Lower leg skin (tissue), 4 donors: ENCODE measurements at regions not wholly inside any gene's neighbourhood (a gene's known extent, or its start where the extent isn't known, plus 50 kb on each side); places are given as distances from the start of the nearest gene placed in this dataset.

ENCODE experiments used
- DNase-seq, 2 donors: peaks; one replicate each; pipeline ENCODE4 v3.0.0-alpha.2; 2019; ENCODE audit warnings: low spot score in 2 of 2
- H3K4me3 ChIP-seq: fragments of 200-600 bp; sonication (generic); 2 replicates; pipeline ENCODE4 v1.5.1; 2017; ENCODE audit warnings: mild to moderate bottlenecking, low read depth; ENCODE audit not compliant: poor library complexity, severe bottlenecking
- POLR2A ChIP-seq, 2 donors: fragments of 450-650 bp; IDR thresholded peaks; one replicate each; pipeline ENCODE4 v1.6.1; 2016 to 2017; ENCODE audit warnings: antibody characterized with exemption in 2 of 2, mild to moderate bottlenecking in 1 of 2, moderate library complexity in 1 of 2
- WGBS, 2 donors: methylation state at CpG; one replicate each; pipeline ENCODE4 v1.1.5; 2018; 5-methylcytosine and 5-hydroxymethylcytosine counted together
- intact Hi-C: fragments of 100-400 bp; cut with DNase I; formaldehyde crosslinking; loops from one replicate; pipeline ENCODE4 v1.15.0; 2023; ENCODE audit warnings: low total_unique reads
- TF ChIP-seq, protein P1 (sequence below), 3 donors: fragments of 450-650 bp; IDR thresholded peaks; one replicate each; pipeline ENCODE4 v1.5.1; 2016; ENCODE audit warnings: antibody characterized with exemption in 3 of 3, mild to moderate bottlenecking in 3 of 3, moderate library complexity in 2 of 3

- TF ChIP-seq, protein P1, sequence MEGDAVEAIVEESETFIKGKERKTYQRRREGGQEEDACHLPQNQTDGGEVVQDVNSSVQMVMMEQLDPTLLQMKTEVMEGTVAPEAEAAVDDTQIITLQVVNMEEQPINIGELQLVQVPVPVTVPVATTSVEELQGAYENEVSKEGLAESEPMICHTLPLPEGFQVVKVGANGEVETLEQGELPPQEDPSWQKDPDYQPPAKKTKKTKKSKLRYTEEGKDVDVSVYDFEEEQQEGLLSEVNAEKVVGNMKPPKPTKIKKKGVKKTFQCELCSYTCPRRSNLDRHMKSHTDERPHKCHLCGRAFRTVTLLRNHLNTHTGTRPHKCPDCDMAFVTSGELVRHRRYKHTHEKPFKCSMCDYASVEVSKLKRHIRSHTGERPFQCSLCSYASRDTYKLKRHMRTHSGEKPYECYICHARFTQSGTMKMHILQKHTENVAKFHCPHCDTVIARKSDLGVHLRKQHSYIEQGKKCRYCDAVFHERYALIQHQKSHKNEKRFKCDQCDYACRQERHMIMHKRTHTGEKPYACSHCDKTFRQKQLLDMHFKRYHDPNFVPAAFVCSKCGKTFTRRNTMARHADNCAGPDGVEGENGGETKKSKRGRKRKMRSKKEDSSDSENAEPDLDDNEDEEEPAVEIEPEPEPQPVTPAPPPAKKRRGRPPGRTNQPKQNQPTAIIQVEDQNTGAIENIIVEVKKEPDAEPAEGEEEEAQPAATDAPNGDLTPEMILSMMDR (IDR thresholded peaks at IDR 0.05): no peak
- TF ChIP-seq POLR2A (IDR thresholded peaks at IDR 0.05): no peak
- no peak for DNase-seq
- WGBS, 2 donors: 54 to 55% methylated on average over 2 of the region's 2 CpGs
- H3K4me3 ChIP-seq: no peak overlapping the region
- intact Hi-C loops: no loop called here
Measured at GRCh38 chr5:27494887-27495286, 456.5 kb upstream of the CDH9 start.

DNA sequence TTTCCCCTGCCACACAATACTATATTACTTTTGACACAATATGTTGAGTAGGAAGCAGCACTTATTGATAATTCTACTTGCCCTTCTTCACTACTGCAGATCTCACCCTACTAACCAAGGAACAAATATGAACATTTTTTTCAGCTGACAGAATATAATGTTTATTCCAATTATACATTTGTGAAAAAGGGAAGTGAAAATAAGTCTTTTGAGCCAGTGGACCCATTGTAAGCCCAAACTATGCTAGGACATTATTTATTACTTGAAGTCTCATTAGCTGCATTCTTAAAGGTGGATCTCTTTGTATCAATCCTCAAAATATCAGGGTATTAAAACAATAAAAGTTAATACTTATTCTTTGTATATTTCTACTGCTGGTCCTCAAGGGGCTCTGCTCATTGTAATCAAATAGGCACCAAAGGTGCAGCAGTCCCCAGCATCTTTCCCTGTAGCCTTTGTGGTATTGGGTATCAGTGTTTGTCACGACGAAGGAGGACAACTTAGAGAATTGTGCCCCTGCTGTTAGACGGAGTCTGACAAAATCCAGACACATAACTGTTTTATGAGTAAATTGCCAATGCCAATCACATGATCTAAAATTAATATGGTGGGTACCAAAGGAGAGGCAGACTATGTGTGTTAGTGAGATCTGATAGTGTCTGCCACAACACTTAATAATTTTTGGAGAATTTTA, 453.5 kb upstream of the CDH9 start:
- no peak overlapping the region for H3K4me3 ChIP-seq
- intact Hi-C loops: no loop called here
- no peak for DNase-seq
- WGBS, 2 donors: 89% methylated on average over 3 of the region's 3 CpGs
- no peak for TF ChIP-seq POLR2A (IDR thresholded peaks at IDR 0.05)
- TF ChIP-seq, protein P1 (IDR thresholded peaks at IDR 0.05): no peak

DNA sequence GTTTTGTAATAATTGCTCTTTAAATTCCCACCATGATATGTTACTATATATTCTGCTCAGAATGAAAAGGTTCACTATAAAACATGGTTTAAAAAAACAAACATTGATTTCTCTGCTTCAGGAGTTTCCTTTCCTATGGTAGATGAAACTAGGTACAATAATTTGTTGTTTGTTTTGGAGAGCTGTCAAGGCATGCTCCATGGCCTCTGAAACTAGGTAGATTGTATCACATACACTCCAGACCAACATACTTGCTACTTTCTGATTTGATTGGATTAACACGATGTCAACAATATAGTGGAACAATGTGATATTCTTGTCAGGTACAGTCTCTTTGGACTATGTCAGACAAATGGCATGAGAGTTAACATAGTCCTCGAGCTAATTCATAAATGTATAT, 452.7 kb upstream of the CDH9 start:
- H3K4me3 ChIP-seq: no peak overlapping the region
- DNase-seq: no peak
- TF ChIP-seq POLR2A (IDR thresholded peaks at IDR 0.05): no peak
- TF ChIP-seq, protein P1 (IDR thresholded peaks at IDR 0.05): no peak
- intact Hi-C loops: no loop called here
- WGBS, 2 donors: 71 to 75% methylated on average over 2 of the region's 2 CpGs

DNA sequence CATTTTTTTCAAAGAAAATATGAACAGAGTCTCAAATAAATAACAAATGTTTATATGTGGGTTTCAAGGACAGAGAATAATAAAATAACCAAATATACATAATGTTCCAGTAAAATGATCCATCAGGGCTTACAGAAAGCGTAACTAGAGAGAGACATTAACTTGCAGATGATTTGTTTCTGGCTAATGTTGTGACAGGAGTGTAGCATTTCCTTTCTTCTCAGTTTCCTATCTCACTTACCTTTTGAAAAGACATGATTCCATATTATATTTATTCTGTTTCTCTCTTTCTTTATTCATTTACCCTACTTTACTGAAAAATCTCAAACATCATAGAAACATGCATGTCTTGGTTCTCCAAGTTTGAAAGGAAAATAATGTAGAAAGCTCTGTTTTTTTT, 451.3 kb upstream of the CDH9 start:
- intact Hi-C loops: no loop called here
- TF ChIP-seq, protein P1 (IDR thresholded peaks at IDR 0.05): no peak
- TF ChIP-seq POLR2A (IDR thresholded peaks at IDR 0.05): no peak
- WGBS, 2 donors: 75 to 78% methylated on average over 1 of the region's 1 CpG
- no peak overlapping the region for H3K4me3 ChIP-seq
- no peak for DNase-seq

DNA sequence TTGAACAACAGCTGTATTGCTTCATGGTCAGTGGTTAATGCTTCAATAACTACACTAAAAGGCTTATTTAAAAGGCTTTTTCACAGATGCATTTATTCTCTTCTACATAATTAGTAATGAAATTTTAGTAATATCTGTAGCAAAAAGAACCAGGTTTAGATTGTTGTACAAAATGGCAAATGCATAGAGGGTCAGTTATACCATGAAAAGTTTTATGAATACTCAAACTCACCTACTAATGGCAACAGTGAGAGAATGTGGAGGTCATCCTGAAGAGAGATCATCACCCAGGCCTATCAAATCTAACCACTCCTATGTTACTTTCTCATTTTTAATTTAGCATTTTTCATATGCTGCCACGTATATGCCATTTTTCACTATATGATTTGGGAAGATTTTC, 444.3 kb upstream of the CDH9 start:
- no peak for TF ChIP-seq POLR2A (IDR thresholded peaks at IDR 0.05)
- WGBS, 2 donors: 41 to 73% methylated on average over 1 of the region's 1 CpG
- no peak for DNase-seq
- intact Hi-C loops: no loop called here
- no peak overlapping the region for H3K4me3 ChIP-seq

DNA sequence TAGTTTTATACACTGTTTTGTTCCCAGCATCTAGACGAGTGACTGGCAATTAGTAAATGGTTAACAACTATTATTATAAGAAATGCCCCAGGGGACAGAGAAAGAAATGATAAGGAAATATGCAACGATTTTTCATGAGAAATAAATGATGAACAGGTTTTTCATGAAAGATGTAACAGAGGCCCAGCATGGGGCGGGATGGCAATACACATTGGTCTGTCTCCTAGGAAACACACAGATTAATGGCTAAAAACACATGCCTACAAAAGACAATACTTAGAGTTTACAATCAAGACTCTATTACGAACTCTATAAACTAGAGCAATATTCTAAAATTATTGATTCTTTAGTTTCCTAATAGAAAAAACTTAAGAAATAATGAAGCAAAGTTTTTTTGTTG, 441.5 kb upstream of the CDH9 start:
- DNase-seq: no peak
- WGBS, 2 donors: 55 to 70% methylated on average over 4 of the region's 4 CpGs
- TF ChIP-seq, protein P1 (IDR thresholded peaks at IDR 0.05): no peak
- TF ChIP-seq POLR2A (IDR thresholded peaks at IDR 0.05): no peak
- H3K4me3 ChIP-seq: no peak overlapping the region
- intact Hi-C loops: loop anchor here (5.0 kb wide), 1 partner anchor 633 kb away; no protein-coding TSS in a partner anchor
